ENCODE measurements at regions not wholly inside any gene's neighbourhood (a gene's known extent, or its start where the extent isn't known, plus 50 kb on each side); places are given as distances from the start of the nearest gene placed in this dataset.

- no peak for TF ChIP-seq EP300 (IDR thresholded peaks at IDR 0.05; ENCODE audit: borderline replicate concordance)
These were observed 1635.2 kb downstream of the PLA2G4A start for GRCh38 chr1:188463919-188464318.

- TF ChIP-seq CREB1 (IDR thresholded peaks at IDR 0.05; ENCODE audit: low read depth) = no peak
- no peak for TF ChIP-seq REST (IDR thresholded peaks at IDR 0.05; ENCODE audit: low read depth)
- no peak for TF ChIP-seq FOXM1 (IDR thresholded peaks at IDR 0.05; ENCODE audit: borderline replicate concordance, low read depth)
- no peak for TF ChIP-seq ZBTB7A (IDR thresholded peaks at IDR 0.05; ENCODE audit: low read depth)
- no peak for TF ChIP-seq RAD21 (IDR thresholded peaks at IDR 0.05; ENCODE audit: low read depth)
- no peak for TF ChIP-seq CEBPB (IDR thresholded peaks at IDR 0.05)
- TF ChIP-seq EGR1 (IDR thresholded peaks at IDR 0.05) = no peak
- no peak for TF ChIP-seq TEAD4 (IDR thresholded peaks at IDR 0.05)
- TF ChIP-seq TAF1 (IDR thresholded peaks at IDR 0.05; ENCODE audit: low read depth) = no peak
- no peak for TF ChIP-seq EP300 (IDR thresholded peaks at IDR 0.05; ENCODE audit: borderline replicate concordance)
- TF ChIP-seq YY1 (IDR thresholded peaks at IDR 0.05; ENCODE audit: low read depth) = no peak
- no peak for TF ChIP-seq MAX (IDR thresholded peaks at IDR 0.05)
- TF ChIP-seq NFIC (IDR thresholded peaks at IDR 0.05) = no peak
These were observed 1637.8 kb downstream of the PLA2G4A start for GRCh38 chr1:188466539-188466938.

GRCh38 chr1:188476606-188477005, 1647.9 kb downstream of the PLA2G4A start:
- no peak for TF ChIP-seq EGR1 (IDR thresholded peaks at IDR 0.05)
- no peak for TF ChIP-seq MAX (IDR thresholded peaks at IDR 0.05)
- TF ChIP-seq FOXM1 (IDR thresholded peaks at IDR 0.05; ENCODE audit: borderline replicate concordance, low read depth) = no peak
- no peak for TF ChIP-seq CEBPB (IDR thresholded peaks at IDR 0.05)
- no peak for TF ChIP-seq TAF1 (IDR thresholded peaks at IDR 0.05; ENCODE audit: low read depth)
- TF ChIP-seq RAD21 (IDR thresholded peaks at IDR 0.05; ENCODE audit: low read depth) = no peak
- no peak for TF ChIP-seq TCF12 (IDR thresholded peaks at IDR 0.05; ENCODE audit: low read depth)
- no peak for TF ChIP-seq REST (IDR thresholded peaks at IDR 0.05; ENCODE audit: low read depth)
- no peak for TF ChIP-seq ZBTB7A (IDR thresholded peaks at IDR 0.05; ENCODE audit: low read depth)
- no peak for TF ChIP-seq USF1 (IDR thresholded peaks at IDR 0.05)
- no peak for TF ChIP-seq EP300 (IDR thresholded peaks at IDR 0.05; ENCODE audit: borderline replicate concordance)
- TF ChIP-seq YY1 (IDR thresholded peaks at IDR 0.05; ENCODE audit: low read depth) = no peak
- TF ChIP-seq CREB1 (IDR thresholded peaks at IDR 0.05; ENCODE audit: low read depth) = no peak
- TF ChIP-seq TEAD4 (IDR thresholded peaks at IDR 0.05) = no peak
- no peak for TF ChIP-seq NFIC (IDR thresholded peaks at IDR 0.05)

- no peak for TF ChIP-seq EP300 (IDR thresholded peaks at IDR 0.05; ENCODE audit: borderline replicate concordance)
- peak; percentile 40; the same call in 1 of the 2 replicates for TF ChIP-seq RAD21 (IDR thresholded peaks at IDR 0.05; ENCODE audit: low read depth)
These were observed 1660.8 kb downstream of the PLA2G4A start for GRCh38 chr1:188489336-188490112.

GRCh38 chr1:188496506-188496905, 1667.8 kb downstream of the PLA2G4A start:
- TF ChIP-seq RAD21 (IDR thresholded peaks at IDR 0.05; ENCODE audit: low read depth) (no peak), CEBPB (IDR thresholded peaks at IDR 0.05) (no peak), ZBTB7A (IDR thresholded peaks at IDR 0.05; ENCODE audit: low read depth) (no peak), MAX (IDR thresholded peaks at IDR 0.05) (no peak), YY1 (IDR thresholded peaks at IDR 0.05; ENCODE audit: low read depth) (no peak), CREB1 (IDR thresholded peaks at IDR 0.05; ENCODE audit: low read depth) (no peak), EGR1 (IDR thresholded peaks at IDR 0.05) (no peak), REST (IDR thresholded peaks at IDR 0.05; ENCODE audit: low read depth) (no peak), TAF1 (IDR thresholded peaks at IDR 0.05; ENCODE audit: low read depth) (no peak), USF1 (IDR thresholded peaks at IDR 0.05) (no peak), NFIC (IDR thresholded peaks at IDR 0.05) (no peak), TCF12 (IDR thresholded peaks at IDR 0.05; ENCODE audit: low read depth) (no peak), FOXM1 (IDR thresholded peaks at IDR 0.05; ENCODE audit: borderline replicate concordance, low read depth) (no peak), EP300 (IDR thresholded peaks at IDR 0.05; ENCODE audit: borderline replicate concordance) (no peak), TEAD4 (IDR thresholded peaks at IDR 0.05) (no peak)
